GM20431 (cell line): ENCODE measurements at regions not wholly inside any gene's neighbourhood (a gene's known extent, or its start where the extent isn't known, plus 50 kb on each side); places are given as distances from the start of the nearest gene placed in this dataset.
"Not testable (repeated sequence)": the region's sequence is repeated elsewhere in the genome, so short reads cannot be mapped to it uniquely, and the experiment has no call there.

Experiments
- in situ Hi-C: fragments of 300-500 bp; cut with MseI, MboI; formaldehyde crosslinking; loops from one replicate; pipeline ENCODE4 v1.15.0; 2020; ENCODE audit warnings: low sequenced_read_pairs; ENCODE audit not compliant: unreplicated experiment

DNA sequence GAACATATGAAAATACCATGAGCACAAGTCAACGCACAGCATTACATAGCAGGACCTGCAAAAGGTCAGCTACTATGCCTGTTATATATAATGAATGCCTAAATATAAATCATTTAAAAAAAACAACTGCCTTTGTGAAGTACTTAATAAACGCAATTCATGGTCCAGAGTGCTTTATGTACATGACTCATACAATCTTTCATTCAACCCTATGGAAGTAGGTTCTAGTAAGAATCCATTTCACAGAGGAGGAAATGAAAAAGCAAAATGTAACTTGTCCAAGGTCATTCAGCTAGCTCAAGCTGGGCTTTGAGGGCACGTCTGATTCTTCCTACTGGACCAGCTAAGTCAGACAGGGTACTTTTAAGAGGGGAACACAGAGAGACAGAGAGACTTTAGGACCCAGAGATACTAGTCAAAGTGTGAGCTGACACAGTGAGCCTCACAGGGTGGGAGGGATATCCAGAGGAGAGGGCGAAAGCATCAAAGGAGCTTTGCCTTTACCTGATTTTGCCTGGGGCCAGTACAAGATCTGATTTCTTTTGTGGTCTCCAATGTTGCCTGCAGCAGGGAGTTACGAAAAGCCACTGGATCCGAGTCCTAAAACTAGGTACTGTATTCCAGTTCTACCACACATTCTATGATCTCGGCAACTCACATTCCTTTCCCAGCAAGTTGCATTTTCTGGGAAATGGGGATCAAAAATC is 83.4 kb upstream of the ZFHX3 start:
- in situ Hi-C loops: no loop called here

DNA sequence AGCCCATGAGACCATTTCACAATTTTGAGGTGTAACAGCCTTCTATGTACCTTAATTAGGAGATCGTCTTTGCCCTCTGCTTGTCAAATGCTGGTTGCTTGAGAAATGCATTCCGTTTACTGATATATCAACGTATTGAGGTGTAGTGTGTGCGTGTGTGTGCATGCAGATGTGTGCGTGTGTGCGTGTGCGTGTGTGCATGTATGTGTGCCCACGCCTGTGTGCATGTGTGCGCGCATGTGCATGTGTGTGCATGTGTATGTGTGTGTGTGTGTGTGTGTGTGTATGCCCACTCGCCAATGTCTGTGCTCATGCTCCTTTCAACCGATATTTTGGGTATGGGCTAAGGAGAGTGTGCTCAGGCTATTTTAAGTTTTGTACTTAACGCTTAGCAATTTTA is 81.5 kb upstream of the ZFHX3 start:
- in situ Hi-C loops: no loop called here

DNA sequence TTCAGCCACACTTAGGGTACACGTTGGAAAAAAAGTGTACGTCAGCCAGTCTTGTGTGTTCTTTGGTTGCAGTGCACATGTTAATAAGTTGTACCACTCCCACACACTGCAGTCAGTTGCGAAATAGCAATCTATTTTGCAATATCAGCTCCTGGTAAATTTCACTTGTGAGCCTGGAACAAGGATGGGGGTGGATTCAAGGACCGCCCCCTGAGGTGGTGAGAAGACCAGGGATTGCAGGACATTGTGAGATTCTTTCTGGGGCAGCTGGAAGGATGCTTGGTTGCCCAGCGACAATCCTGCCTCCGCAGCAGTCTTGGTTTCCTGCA is 78.6 kb upstream of the ZFHX3 start:
- in situ Hi-C loops: no loop called here

DNA sequence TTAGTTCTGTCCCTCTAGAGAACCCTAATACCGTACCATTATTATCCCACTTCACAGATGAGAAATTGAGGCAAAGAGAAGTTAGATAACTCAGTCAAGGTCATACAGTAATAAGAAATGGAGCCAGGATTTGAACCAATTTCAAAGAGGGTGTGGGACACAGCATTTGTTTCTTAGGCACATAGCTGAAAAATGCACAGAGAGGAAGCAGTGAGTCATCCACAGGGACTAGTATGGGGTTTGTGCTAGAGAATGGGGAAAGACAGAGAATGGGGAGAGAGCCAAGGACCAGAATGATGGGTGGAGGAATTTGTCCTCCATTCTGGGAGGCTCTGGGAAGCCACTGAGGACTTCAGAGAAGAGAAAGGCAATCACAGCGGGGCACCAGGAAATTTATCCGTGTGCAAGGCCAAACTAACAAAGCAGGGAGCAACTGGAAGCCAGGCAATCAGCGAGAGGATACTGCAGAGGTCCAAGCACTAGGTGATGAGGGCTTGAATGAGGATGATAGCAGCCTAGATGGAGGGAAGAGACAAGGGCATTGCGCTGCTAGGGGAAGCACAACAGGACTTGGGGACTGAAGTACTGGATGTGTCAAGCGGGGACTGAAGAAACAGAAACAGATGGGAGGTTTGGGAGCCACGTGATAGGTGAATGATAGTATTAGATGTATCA is 78.1 kb upstream of the ZFHX3 start:
- in situ Hi-C loops: no loop called here

DNA sequence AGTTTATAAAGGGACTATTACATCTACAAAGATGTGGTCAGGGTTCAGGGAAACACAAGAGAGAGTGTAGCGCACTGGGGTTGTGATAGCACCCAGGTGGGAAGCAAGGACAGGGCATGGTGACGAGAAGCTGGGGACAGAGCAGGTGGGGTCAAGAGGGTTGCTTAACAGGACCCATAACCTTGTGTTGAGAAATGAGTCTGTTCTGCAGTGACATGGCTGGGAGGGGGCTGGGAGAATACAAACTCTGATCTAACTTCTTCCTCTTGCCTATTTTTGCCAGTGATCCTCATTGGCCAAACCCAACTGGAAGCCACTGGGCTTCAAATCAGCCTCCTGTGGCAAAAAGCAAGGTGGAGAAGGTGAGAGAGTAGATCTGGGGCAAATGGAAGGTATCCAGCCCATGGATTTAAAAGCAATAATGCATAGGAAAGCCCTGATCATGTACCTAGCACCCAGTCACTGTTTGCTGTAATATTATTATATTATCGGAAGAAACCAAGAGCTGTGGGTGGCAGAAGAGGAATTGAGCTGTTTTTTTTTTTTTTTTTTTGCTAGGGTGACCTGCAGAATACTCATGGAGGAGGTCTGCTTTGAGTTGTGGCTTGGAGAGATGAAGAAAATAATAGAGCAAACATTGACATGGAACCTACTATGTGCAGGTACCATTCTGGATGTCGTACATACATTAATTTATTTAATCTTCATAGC is 76.9 kb upstream of the ZFHX3 start:
- in situ Hi-C loops: no loop called here

DNA sequence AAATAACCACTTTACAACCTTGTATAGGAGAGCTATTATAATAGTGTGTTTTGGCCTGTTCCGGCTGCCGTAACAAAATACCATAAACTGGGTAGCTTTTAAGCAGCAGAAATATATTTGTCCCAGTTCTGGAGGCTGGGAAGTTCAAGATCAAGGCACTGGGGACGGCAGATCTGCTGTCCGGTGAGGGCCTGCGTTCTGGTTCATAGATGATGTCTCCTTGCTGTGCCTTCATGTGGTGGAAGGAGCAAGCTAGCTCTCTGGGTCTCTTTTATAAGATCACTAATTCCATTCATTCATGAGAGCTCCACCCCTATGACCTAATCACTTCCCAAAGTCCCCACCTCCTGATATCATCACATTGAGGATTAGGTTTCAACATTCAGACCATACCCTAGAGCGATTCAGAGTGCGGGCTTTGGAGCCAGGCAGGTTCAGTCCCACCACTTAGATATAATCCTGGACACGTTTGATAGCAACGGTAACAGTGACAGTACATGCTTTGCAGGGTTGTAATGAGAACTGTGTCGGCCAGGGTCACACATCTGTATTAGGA is 76.2 kb upstream of the ZFHX3 start:
- in situ Hi-C loops: no loop called here

DNA sequence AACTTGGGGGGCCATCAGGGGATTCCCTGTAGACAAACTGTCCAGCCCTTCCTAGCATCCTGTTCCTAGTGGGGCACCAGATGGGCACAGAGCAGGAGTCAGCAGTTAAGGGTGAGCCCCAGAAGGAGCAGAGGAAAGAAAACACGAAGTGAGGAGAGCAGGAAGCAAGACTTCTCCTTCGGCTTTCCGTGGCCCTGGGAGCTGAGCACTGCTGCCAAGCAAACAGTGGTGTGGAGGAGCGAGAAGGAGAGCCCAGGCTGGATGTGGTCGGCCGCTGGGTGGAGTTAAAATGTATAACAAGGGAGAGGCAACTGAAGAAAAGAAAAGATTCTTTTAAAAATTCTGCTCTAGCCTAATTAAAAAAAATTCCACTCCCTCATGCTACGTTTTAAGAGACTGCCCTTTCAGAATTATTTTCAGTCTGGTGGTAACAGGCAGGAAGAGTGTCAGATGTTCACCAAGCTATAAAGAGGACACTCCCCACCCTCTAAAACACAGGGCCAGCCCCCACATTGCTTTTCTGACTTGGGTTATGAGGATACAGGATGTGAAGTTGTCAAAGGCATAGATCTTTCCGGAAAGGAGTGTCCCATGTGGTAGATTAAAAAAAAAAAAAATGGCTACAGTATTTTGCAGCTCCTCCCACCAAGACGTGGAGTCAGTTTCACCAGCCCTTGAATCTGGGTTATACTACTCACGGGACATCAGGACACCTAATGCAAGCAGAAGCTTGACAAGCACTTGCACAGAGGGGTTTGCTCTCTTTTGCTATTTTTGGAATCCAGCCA is 74.9 kb upstream of the ZFHX3 start:
- in situ Hi-C loops: no loop called here

DNA sequence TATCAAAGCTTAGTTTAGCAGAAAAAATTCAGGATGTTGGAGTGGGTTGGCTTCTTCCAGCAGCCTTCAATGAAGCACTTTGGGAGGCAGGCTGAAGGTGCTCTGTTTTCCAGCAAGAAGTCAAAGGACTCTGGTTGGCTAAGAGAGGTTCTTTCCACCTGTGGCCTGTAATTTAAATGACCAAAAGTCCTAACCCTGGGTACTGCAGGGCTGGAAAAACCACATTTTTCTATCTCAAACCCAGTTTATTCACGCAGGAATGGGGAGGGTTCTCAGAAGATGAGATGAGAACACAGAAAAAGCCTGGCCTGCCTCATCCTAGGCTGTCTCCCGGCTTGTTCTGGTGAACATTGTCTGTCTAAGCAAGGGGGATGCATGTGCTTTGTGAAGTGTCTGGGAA is 68.6 kb upstream of the ZFHX3 start:
- in situ Hi-C loops: no loop called here

DNA sequence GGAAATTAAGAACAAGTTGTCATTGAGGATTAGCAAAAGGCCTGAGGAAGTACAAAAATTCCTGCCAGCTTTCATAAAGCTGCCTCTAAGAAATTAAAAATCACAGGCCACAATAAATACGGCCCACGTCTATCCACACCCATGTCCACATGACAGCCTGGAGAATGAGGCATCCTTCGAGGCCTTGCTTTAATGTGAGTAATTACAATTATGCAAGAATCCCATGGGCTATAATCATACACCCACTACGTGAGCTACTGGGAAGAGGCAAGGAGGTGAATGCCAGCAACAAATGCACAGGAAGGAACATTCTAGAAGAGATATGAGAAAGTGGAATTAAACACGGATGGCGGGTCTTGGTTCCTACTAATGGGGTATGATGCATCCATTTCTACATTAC is 65.4 kb upstream of the ZFHX3 start:
- in situ Hi-C loops: no loop called here

DNA sequence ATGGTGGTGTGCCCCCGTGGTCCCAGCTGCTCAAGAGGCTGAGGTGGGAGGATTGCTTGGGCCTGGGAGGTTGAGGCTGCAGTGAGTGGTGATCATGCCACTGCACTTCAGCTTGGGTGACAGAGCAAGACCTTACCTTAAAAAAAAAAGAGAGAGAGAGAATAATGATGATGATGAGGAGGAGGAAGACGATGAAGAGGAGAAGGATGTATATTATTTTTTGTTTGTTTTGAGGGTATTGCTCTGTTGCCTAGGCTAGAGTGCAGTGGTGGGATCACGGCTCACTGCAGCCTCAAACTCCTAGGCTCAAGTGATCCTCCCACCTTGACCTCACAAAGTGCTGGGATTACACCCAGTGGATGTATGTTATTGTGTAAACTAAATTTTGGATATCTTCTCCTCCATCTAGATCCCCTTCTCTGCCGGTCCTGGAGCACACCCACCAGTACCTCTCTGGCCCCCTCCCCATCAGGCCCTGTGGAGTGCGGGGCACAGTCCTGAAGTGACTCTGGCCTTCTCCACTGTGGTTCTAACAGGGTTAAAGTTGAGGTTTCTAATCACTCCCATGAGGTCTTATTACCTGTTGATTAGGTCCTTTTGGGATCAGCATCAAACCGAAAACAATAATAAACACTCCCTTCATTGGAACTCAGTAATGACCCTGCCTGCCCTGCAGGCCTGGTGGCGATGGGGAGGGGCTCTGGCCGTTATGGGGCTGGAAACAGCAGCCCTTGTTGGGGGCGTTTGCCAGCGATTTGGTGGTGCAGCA is 60.5 kb upstream of the ZFHX3 start:
- in situ Hi-C loops: no loop called here

DNA sequence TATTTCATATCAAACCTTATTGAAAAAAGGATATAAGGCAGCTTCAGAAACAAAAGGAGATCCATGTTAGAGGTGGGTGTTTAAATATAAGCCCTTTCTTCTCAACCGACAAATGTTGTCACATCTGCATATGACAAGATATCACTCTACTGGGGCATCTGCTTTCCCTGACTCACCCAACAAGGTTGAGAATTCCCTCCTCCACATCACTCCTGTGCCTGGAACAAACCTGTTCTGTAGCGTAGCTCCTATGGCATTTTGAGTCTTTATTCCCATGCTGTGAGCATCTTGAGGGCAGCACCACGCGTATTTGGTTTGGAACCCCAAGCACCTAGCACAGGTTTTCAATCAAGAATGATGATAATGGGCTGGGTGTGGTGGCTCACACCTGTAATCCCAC is 59.4 kb upstream of the ZFHX3 start:
- in situ Hi-C loops: no loop called here

DNA sequence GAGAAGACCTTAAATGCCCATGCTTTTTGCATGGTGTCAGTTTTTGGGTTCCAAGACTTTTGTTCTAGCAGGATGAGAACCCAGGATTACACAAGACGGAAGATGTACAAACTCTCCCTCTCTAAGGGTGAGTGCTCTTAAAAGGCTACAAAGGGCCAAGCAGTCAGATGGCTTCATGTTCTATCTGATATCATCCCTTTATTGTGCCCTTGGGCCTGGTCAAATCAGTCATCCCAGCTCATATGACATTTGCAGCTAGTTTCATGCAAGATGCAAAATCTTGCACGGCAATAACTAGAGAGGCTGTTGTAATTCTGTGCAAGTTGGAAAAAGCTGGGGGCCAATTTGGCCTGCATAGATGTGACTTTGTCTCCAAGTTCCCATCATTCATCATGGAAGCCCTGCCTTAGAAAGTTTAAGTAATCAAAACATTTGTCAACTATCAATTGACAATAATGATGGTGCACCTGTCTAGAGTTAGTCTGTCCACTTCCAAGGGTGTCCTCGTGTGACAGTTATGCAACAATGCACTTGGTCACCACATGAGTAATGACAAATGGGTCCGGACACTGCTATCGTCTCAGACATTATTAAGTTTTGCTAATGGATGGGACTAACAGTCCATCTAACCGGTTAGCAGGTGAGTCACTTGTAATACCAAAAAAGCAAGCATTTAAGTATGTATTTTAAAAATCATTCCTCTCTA is 58.6 kb upstream of the ZFHX3 start:
- in situ Hi-C loops: no loop called here

DNA sequence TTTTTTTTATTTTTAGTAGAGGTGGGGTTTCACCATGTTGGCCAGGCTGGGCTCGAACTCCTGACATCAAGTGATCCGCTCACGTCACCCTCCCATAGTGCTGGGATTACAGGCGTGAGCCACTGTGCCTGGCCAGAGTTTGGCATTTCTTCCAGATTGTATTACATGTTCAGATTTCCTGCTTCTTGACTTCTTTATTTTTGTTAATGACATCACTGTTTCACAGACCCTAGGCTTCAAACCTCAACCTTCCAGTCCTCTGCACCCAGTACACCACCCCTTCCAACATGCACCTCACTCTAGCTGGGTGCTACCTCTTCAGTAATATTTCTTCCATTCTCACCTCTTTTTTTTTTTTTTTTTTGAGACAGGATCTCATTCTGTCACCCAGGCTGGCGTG is 53.6 kb upstream of the ZFHX3 start:
- in situ Hi-C loops: no loop called here

DNA sequence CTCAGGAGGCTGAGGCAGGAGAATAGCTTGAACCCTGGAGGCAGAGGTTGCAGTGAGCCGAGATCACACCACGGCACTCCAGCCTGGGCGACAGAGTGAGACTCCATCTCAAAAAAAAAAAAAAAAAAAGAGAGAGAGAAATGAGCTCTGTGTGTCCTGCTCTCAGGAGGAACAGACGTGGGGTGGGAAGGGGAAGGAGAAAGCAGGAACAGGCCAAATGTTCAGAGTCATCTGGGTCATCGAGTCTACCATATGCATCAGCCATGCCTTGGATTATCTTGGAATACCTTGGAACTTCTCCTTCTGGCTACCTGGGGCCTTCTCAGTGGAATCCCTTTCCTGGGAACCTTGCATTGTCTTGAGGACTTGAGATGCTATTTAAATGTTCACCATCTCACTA is 51.7 kb upstream of the ZFHX3 start:
- in situ Hi-C loops: not testable (repeated sequence)
